Activated naive CD4-positive, alpha-beta T cell treated with anti-CD3 and anti-CD28 coated beads, Interleukin-2, amount 50 U/mL, for 72 hours (primary cell): ENCODE measurements at regions not wholly inside any gene's neighbourhood (a gene's known extent, or its start where the extent isn't known, plus 50 kb on each side); places are given as distances from the start of the nearest gene placed in this dataset.
A peak's percentile ranks its signal among the peaks of the same experiment; 100 is the strongest.

ENCODE experiments used
- ATAC-seq, 2 donors: fragments of 150-1000 bp; cut with Tn5 transposase; 2 replicates each; pipeline ENCODE4 v1.10.0; 2021; ENCODE audit warnings: mild to moderate bottlenecking in 2 of 2, moderate library complexity in 2 of 2
- DNase-seq, 2 donors: peaks; one replicate each; pipeline ENCODE4 v3.0.0; 2021 to 2022; ENCODE audit warnings: low spot score in 2 of 2
- H3K27ac Mint-ChIP-seq, 2 donors: one replicate each; pipeline ENCODE4 v1.8.0; 2022; ENCODE audit warnings: mild to moderate bottlenecking in 2 of 2, mixed read lengths in 2 of 2
- H3K36me3 Mint-ChIP-seq, 2 donors: one replicate each; pipeline ENCODE4 v1.8.0; 2022; ENCODE audit warnings: mixed read lengths in 2 of 2
- H3K9me3 Mint-ChIP-seq, 2 donors: one replicate each; pipeline ENCODE4 v1.8.0; 2022; ENCODE audit warnings: mixed read lengths in 2 of 2

DNA sequence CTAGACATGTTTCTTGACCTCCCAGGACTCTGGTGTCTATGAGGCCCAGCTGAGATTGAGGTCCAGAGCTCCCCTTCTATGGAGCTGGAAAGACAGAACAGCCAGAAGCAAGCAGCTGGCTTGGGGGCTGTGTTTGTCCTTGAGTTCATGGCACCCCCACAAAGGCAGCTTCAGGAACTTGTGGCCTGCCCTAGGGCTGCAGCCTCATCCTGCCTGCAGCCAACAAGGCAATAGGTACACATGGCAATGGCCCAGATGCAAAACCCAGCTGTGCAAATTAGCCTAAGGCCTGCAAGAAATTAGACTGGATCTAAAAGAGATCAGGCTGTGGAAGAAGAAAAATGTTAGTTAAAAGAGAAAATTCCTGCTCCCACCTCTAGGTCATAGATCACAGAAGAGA, 131.7 kb upstream of the NALF2 start:
- DNase-seq (no peak), ATAC-seq (no peak)
- Mint-ChIP-seq H3K27ac (no peak overlapping the region), H3K9me3 (no peaks in the 10 kb centered on the region), H3K36me3 (no peaks in the 10 kb centered on the region)

GRCh38 chrX:69371159-69371558, 133.0 kb upstream of the NALF2 start:
- Mint-ChIP-seq H3K9me3 (no peaks in the 10 kb centered on the region), H3K36me3 (no peaks in the 10 kb centered on the region), H3K27ac (no peak overlapping the region)
- DNase-seq (no peak), ATAC-seq (no peak)

- ATAC-seq, result no peak
- Mint-ChIP-seq H3K36me3 (no peaks in the 10 kb centered on the region), H3K9me3 (no peaks in the 10 kb centered on the region), H3K27ac (no peak overlapping the region)
- no peak for DNase-seq
Measured at GRCh38 chrX:69369999-69370398, 134.1 kb upstream of the NALF2 start.

- no peak for DNase-seq
- Mint-ChIP-seq H3K27ac (no peak overlapping the region), H3K36me3 (no peaks in the 10 kb centered on the region), H3K9me3 (no peaks in the 10 kb centered on the region)
- no peak for ATAC-seq
Measured at GRCh38 chrX:69366183-69366582, 137.9 kb upstream of the NALF2 start.

DNA sequence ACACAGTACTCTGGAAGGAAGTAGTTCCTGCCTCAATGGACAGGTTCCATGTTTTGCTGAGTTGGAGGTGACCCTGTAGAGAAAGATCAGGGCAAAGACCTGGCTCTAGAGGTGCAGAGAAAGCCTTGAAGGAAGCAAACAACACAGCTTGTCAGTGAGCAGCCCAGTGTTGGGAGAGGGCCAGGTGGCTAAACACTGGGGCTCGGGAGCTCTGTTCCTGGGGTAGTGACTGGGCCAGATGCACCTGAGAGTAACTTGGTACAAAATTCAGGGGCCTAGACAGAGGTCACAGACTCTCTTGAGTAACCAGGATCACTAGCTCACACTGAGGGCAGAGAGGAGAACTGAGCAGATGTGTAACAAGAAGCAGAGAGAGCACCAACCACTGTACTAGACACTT, 138.4 kb upstream of the NALF2 start:
- H3K36me3 Mint-ChIP-seq, result no peaks in the 10 kb centered on the region
- DNase-seq, result no peak
- ATAC-seq, result no peak
- H3K27ac Mint-ChIP-seq, result peak overlapping the region in 1 of 2 donors; percentile 44
- no peaks in the 10 kb centered on the region for H3K9me3 Mint-ChIP-seq

- Mint-ChIP-seq H3K9me3 (no peaks in the 10 kb centered on the region), H3K27ac (no peak overlapping the region)
Measured at GRCh38 chrX:69365349-69365748, 138.8 kb upstream of the NALF2 start.

GRCh38 chrX:69362856-69363255, 141.3 kb upstream of the NALF2 start:
- no peak for ATAC-seq
- H3K27ac Mint-ChIP-seq, result no peak overlapping the region
- DNase-seq, result no peak
- H3K9me3 Mint-ChIP-seq, result no peaks in the 10 kb centered on the region
- H3K36me3 Mint-ChIP-seq, result no peaks in the 10 kb centered on the region

More at GRCh38 chrX:69365349-69365748, 138.8 kb upstream of the NALF2 start:
- no peaks in the 10 kb centered on the region for H3K36me3 Mint-ChIP-seq
- DNase-seq, result no peak
- no peak for ATAC-seq

DNA sequence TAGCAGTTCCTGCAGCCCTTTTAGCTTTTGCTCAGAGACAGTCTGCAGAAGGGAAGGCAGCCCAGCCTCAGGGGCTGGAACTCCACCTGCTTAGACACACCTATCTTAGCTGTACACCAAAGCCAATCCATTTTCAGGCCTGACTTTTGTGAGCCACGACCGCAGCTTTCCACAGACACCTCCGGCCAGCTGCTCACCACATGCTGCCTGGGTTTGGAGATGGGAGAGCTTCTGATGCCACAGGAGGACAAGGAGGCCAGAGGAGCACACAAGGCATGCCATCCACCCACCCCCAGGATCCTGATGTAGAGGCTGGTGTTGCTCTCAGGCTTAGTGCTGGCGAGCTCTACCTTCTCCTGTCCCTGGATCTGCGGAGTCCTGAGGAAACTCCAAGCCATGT, 141.8 kb upstream of the NALF2 start:
- ATAC-seq, result no peak
- DNase-seq, result no peak
- Mint-ChIP-seq H3K27ac (no peak overlapping the region), H3K9me3 (no peaks in the 10 kb centered on the region), H3K36me3 (no peaks in the 10 kb centered on the region)

GRCh38 chrX:69361311-69361845, 142.7 kb upstream of the NALF2 start:
- Mint-ChIP-seq H3K36me3 (no peaks in the 10 kb centered on the region), H3K9me3 (no peaks in the 10 kb centered on the region), H3K27ac (no peak overlapping the region)
- no peak for ATAC-seq
- DNase-seq, result no peak

DNA sequence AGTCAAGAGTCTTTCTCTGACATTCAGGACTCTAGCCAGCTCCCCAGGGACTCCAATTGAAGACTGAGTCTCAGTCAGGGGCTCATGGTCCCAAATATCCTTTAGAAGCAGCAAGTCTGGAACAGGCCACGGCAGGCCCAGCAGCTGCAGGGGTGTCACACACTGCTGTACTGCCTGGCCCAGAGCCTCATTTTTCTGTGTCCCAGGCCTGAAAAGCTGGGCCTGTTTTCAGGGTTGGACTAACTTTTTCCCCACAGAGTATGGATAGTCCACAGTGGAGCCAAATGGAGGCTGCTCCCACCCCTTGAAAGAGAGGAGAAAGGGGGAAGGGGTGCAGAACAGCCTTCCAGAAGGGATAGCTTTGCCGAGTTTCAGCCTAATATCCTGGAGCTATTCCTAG, 146.8 kb upstream of the NALF2 start:
- ATAC-seq (no peak), DNase-seq (no peak)
- Mint-ChIP-seq H3K27ac (no peak overlapping the region), H3K9me3 (peaks cover 0 to 12% of the 10 kb centered on the region in 2 donors), H3K36me3 (peaks cover 0 to 12% of the 10 kb centered on the region in 2 donors)

- Mint-ChIP-seq H3K36me3 (no peaks in the 10 kb centered on the region), H3K27ac (no peak overlapping the region), H3K9me3 (no peaks in the 10 kb centered on the region)
- DNase-seq (no peak), ATAC-seq (no peak)
Measured at GRCh38 chrX:69324851-69325250, 159.6 kb upstream of the PJA1 start.

GRCh38 chrX:69323786-69324720, 158.8 kb upstream of the PJA1 start:
- H3K27ac Mint-ChIP-seq, result no peak overlapping the region
- no peaks in the 10 kb centered on the region for H3K36me3 Mint-ChIP-seq
- no peaks in the 10 kb centered on the region for H3K9me3 Mint-ChIP-seq
- DNase-seq, result no peak
- no peak for ATAC-seq

DNA sequence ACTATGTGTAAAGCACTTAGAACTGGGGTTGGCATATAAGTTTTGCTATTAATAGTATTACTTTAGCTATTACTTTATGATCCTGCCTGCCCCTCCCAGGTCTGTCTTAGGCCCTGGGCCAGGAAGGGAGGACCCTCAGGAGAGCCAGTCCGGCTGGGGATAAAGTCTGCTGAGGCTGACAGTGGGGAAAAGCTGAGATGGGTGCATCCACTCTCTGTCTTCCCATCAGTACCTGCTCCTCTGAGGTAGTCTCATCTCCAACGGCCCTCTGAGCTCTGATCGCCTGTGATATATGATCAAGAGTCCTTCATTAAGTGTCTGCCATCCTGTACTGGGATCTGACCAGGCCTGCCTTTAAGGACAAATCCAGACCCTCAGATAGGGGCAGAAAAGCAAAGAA, 156.5 kb upstream of the PJA1 start:
- ATAC-seq (no peak), DNase-seq (no peak)
- H3K36me3 Mint-ChIP-seq, result no peaks in the 10 kb centered on the region
- no peak overlapping the region for H3K27ac Mint-ChIP-seq
- H3K9me3 Mint-ChIP-seq, result no peaks in the 10 kb centered on the region

DNA sequence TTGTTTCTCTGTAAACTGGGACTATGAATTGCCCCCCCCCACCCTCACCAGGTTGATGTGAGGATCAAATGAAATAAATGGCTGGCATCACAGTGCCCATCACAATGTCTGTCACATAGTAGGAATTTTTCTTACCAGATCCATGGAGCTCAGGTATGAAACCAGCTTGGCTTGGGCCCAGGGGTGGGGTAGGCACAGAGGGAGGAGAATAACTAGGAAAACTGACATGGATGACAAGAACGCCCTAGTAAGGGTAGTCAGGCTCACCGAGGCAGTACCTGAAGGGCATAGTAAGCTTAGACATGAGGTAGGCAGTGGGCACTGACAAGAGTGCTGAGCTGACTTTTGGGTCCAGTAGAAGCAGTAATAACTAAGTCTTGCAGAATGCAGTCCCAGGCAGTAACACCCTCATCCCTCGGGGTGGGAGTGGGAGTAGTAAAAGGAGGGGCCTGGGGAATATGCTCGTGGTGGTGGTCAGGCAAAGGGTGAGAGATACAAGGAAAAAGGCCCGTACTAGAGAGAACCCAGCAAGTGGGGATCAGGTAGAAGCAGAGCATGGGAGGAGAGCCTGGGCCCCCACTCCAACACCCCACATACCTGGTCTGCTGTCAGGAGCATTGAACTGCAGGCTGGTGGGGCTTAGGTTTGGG, 155.9 kb upstream of the PJA1 start:
- Mint-ChIP-seq H3K27ac (no peak overlapping the region), H3K9me3 (no peaks in the 10 kb centered on the region), H3K36me3 (no peaks in the 10 kb centered on the region)
- ATAC-seq (no peak), DNase-seq (no peak)

GRCh38 chrX:69320116-69320515, 154.9 kb upstream of the PJA1 start:
- ATAC-seq, result no peak
- H3K9me3 Mint-ChIP-seq, result no peaks in the 10 kb centered on the region
- no peak overlapping the region for H3K27ac Mint-ChIP-seq
- H3K36me3 Mint-ChIP-seq, result no peaks in the 10 kb centered on the region
- no peak for DNase-seq

GRCh38 chrX:69319376-69319775, 154.1 kb upstream of the PJA1 start:
- no peak for DNase-seq
- H3K9me3 Mint-ChIP-seq, result no peaks in the 10 kb centered on the region
- ATAC-seq, result no peak
- no peaks in the 10 kb centered on the region for H3K36me3 Mint-ChIP-seq
- no peak overlapping the region for H3K27ac Mint-ChIP-seq

- ATAC-seq (no peak), DNase-seq (no peak)
- Mint-ChIP-seq H3K36me3 (no peaks in the 10 kb centered on the region), H3K27ac (no peak overlapping the region), H3K9me3 (no peaks in the 10 kb centered on the region)
Measured at GRCh38 chrX:69318651-69319340, 153.5 kb upstream of the PJA1 start.
